Liver (tissue), 8 donors: ENCODE measurements at regions not wholly inside any gene's neighbourhood (a gene's known extent, or its start where the extent isn't known, plus 50 kb on each side); places are given as distances from the start of the nearest gene placed in this dataset.

Source experiments
- DNase-seq: peaks from one replicate; pipeline ENCODE4 v3.0.0-alpha.2; 2017; ENCODE audit warnings: low spot score
- H3K27ac ChIP-seq, 2 donors: one replicate each; pipeline ENCODE4 v1.7.0; 2013; ENCODE audit warnings: inconsistent platforms in 2 of 2, low read length in 2 of 2, control low read depth in 1 of 2, low read depth in 1 of 2, mild to moderate bottlenecking in 1 of 2
- H3K27me3 ChIP-seq, 4 donors: one replicate each; pipeline versions ENCODE4 v1.6.1 to v1.7.0; 2013; ENCODE audit warnings: low read length in 3 of 4, inconsistent platforms in 1 of 4, mild to moderate bottlenecking in 1 of 4, moderate library complexity in 1 of 4; ENCODE audit not compliant: control insufficient read depth in 4 of 4, insufficient read depth in 4 of 4
- H3K36me3 ChIP-seq, 4 donors: one replicate each; pipeline versions ENCODE4 v1.6.1 to v1.7.0; 2013; ENCODE audit warnings: low read length in 3 of 4, mild to moderate bottlenecking in 3 of 4, low read depth in 1 of 4, moderate library complexity in 1 of 4; ENCODE audit not compliant: control insufficient read depth in 4 of 4, insufficient read depth in 3 of 4
- H3K4me1 ChIP-seq, 4 donors: one replicate each; pipeline versions ENCODE4 v1.6.1 to v1.7.0; 2013; ENCODE audit warnings: low read length in 3 of 4, mild to moderate bottlenecking in 3 of 4, moderate library complexity in 1 of 4; ENCODE audit not compliant: control insufficient read depth in 4 of 4, insufficient read depth in 4 of 4
- H3K4me3 ChIP-seq, 3 donors: one replicate each; pipeline versions ENCODE4 v1.6.1 to v1.7.0; 2013; ENCODE audit warnings: low read length in 3 of 3, control low read depth in 1 of 3, low read depth in 1 of 3, mild to moderate bottlenecking in 1 of 3
- H3K9ac ChIP-seq, 2 donors: one replicate each; pipeline ENCODE4 v1.7.0; 2013; ENCODE audit warnings: low read length in 2 of 2, mild to moderate bottlenecking in 2 of 2, moderate library complexity in 2 of 2, control low read depth in 1 of 2, low read depth in 1 of 2
- H3K9me3 ChIP-seq, 4 donors: one replicate each; pipeline versions ENCODE4 v1.6.1 to v1.7.0; 2013; ENCODE audit warnings: low read length in 3 of 4; ENCODE audit not compliant: control insufficient read depth in 4 of 4
- EGR1 ChIP-seq, 2 donors: IDR thresholded peaks; 2 replicates each; pipeline ENCODE4 v1.6.1; 2016 to 2018; ENCODE audit warnings: antibody characterized with exemption in 2 of 2, low read depth in 2 of 2
- FOXA1 ChIP-seq: IDR thresholded peaks from 2 replicates; pipeline ENCODE4 v1.6.1; 2016; ENCODE audit warnings: antibody characterized with exemption
- FOXA2 ChIP-seq: IDR thresholded peaks from 2 replicates; pipeline ENCODE4 v1.6.1; 2016; ENCODE audit warnings: antibody characterized with exemption
- GABPA ChIP-seq, 2 donors: IDR thresholded peaks in 1 of 2; conservative IDR thresholded peaks in 1 of 2; 2 replicates each; pipeline ENCODE4 v1.6.1; 2016; ENCODE audit warnings: antibody characterized with exemption in 2 of 2, mild to moderate bottlenecking in 1 of 2, moderate library complexity in 1 of 2
- HNF4A ChIP-seq, 2 donors: conservative IDR thresholded peaks; 2 replicates each; pipeline ENCODE4 v1.6.1; 2016; ENCODE audit warnings: antibody characterized with exemption in 2 of 2, mild to moderate bottlenecking in 2 of 2
- HNF4G ChIP-seq: IDR thresholded peaks from 2 replicates; pipeline ENCODE4 v1.6.1; 2016; ENCODE audit warnings: antibody characterized with exemption
- JUND ChIP-seq, 2 donors: IDR thresholded peaks; 2 replicates each; pipeline ENCODE4 v1.6.1; 2016; ENCODE audit warnings: antibody characterized with exemption in 2 of 2
- NR2F2 ChIP-seq: IDR thresholded peaks from 2 replicates; pipeline ENCODE4 v1.6.1; 2016; ENCODE audit warnings: antibody characterized with exemption
- RAD21 ChIP-seq, 2 donors: IDR thresholded peaks; 2 replicates each; pipeline ENCODE4 v1.6.1; 2016; ENCODE audit warnings: antibody characterized with exemption in 2 of 2, mild to moderate bottlenecking in 2 of 2
- RXRA ChIP-seq, 2 donors: IDR thresholded peaks; 2 replicates each; pipeline ENCODE4 v1.6.1; 2017 to 2018; ENCODE audit warnings: antibody characterized with exemption in 2 of 2, mild to moderate bottlenecking in 1 of 2
- SP1 ChIP-seq: IDR thresholded peaks from 2 replicates; pipeline ENCODE4 v1.6.1; 2018; ENCODE audit warnings: antibody characterized with exemption, mild to moderate bottlenecking
- TAF1 ChIP-seq: conservative IDR thresholded peaks from 2 replicates; pipeline ENCODE4 v1.6.1; 2016; ENCODE audit warnings: antibody characterized with exemption, mild to moderate bottlenecking
- YY1 ChIP-seq: IDR thresholded peaks from 2 replicates; pipeline ENCODE4 v1.6.1; 2016; ENCODE audit warnings: antibody characterized with exemption, mild to moderate bottlenecking
- WGBS: extraction: QIAGEN DNeasy Blood & Tissue Kit; methylation state at CpG from one replicate; pipeline ENCODE4 v1.1.7; 2013; 5-methylcytosine and 5-hydroxymethylcytosine counted together
- TF ChIP-seq, protein P1 (sequence below): IDR thresholded peaks from 2 replicates; pipeline ENCODE4 v1.6.1; 2016; ENCODE audit warnings: antibody characterized with exemption, mild to moderate bottlenecking
- TF ChIP-seq, protein P2 (sequence below): IDR thresholded peaks from 2 replicates; pipeline ENCODE4 v1.6.1; 2016; ENCODE audit warnings: antibody characterized with exemption
- TF ChIP-seq, protein P3 (sequence below): IDR thresholded peaks from 2 replicates; pipeline ENCODE4 v1.6.1; 2016; ENCODE audit warnings: antibody characterized with exemption
- TF ChIP-seq, protein P4 (sequence below): fragments of 150-350 bp; IDR thresholded peaks from 2 replicates; pipeline ENCODE4 v1.5.1; 2017; ENCODE audit warnings: improper control_type of control experiment, low read depth, low read length; ENCODE audit not compliant: missing input control
- TF ChIP-seq, protein P5 (sequence below): IDR thresholded peaks from 2 replicates; pipeline ENCODE4 v1.6.1; 2016; ENCODE audit warnings: antibody characterized with exemption
- donor health status: healthy.
- donor health status: healthy.
- donor health status: healthy.
- donor health status: healthy.
- donor health status: healthy.

DNA sequence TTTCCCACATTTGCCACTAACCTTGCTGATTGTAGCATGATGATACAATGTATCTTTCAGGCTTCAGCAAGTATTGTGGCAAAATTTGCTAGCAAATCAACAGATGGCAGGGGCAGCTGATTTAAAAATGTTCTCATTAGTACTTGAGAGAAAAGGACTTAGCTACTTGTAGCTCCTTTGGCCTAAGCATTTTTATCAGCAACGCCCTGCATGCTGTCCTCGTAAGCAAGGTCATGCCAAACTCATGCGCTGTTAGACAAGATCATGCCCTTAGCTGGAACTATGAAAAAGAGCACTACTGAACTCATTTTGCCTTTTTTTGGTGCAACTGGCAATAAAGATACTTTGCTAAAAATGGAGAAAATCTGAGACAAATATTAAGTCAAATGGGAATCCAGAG lies 197.1 kb downstream of the ICE1 start:
- no peak for DNase-seq
- H3K4me3 ChIP-seq = no peak overlapping the region
- peaks cover 0 to 1% (median 0%) of the 10 kb centered on the region in 4 donors for H3K36me3 ChIP-seq
- no peaks in the 10 kb centered on the region for H3K27me3 ChIP-seq
- no peak for TF ChIP-seq RXRA (IDR thresholded peaks at IDR 0.05)
- TF ChIP-seq NR2F2 = no peak
- TF ChIP-seq, protein P1, sequence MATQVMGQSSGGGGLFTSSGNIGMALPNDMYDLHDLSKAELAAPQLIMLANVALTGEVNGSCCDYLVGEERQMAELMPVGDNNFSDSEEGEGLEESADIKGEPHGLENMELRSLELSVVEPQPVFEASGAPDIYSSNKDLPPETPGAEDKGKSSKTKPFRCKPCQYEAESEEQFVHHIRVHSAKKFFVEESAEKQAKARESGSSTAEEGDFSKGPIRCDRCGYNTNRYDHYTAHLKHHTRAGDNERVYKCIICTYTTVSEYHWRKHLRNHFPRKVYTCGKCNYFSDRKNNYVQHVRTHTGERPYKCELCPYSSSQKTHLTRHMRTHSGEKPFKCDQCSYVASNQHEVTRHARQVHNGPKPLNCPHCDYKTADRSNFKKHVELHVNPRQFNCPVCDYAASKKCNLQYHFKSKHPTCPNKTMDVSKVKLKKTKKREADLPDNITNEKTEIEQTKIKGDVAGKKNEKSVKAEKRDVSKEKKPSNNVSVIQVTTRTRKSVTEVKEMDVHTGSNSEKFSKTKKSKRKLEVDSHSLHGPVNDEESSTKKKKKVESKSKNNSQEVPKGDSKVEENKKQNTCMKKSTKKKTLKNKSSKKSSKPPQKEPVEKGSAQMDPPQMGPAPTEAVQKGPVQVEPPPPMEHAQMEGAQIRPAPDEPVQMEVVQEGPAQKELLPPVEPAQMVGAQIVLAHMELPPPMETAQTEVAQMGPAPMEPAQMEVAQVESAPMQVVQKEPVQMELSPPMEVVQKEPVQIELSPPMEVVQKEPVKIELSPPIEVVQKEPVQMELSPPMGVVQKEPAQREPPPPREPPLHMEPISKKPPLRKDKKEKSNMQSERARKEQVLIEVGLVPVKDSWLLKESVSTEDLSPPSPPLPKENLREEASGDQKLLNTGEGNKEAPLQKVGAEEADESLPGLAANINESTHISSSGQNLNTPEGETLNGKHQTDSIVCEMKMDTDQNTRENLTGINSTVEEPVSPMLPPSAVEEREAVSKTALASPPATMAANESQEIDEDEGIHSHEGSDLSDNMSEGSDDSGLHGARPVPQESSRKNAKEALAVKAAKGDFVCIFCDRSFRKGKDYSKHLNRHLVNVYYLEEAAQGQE = no peak
- no peak for TF ChIP-seq HNF4A (conservative IDR thresholded peaks at IDR 0.05)
- TF ChIP-seq GABPA (IDR thresholded peaks at IDR 0.05 in 1 of 2, conservative IDR thresholded peaks at IDR 0.05 in 1 of 2) = no peak
- TF ChIP-seq SP1 = no peak
- no peak for TF ChIP-seq YY1
- TF ChIP-seq FOXA1 = no peak
- TF ChIP-seq, protein P2, sequence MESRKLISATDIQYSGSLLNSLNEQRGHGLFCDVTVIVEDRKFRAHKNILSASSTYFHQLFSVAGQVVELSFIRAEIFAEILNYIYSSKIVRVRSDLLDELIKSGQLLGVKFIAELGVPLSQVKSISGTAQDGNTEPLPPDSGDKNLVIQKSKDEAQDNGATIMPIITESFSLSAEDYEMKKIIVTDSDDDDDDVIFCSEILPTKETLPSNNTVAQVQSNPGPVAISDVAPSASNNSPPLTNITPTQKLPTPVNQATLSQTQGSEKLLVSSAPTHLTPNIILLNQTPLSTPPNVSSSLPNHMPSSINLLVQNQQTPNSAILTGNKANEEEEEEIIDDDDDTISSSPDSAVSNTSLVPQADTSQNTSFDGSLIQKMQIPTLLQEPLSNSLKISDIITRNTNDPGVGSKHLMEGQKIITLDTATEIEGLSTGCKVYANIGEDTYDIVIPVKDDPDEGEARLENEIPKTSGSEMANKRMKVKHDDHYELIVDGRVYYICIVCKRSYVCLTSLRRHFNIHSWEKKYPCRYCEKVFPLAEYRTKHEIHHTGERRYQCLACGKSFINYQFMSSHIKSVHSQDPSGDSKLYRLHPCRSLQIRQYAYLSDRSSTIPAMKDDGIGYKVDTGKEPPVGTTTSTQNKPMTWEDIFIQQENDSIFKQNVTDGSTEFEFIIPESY = no peak
- no peak for TF ChIP-seq EGR1 (IDR thresholded peaks at IDR 0.05; ENCODE audit: low read depth in 2 of 2)
- TF ChIP-seq, protein P3, sequence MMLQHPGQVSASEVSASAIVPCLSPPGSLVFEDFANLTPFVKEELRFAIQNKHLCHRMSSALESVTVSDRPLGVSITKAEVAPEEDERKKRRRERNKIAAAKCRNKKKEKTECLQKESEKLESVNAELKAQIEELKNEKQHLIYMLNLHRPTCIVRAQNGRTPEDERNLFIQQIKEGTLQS = no peak
- TF ChIP-seq, protein P4, sequence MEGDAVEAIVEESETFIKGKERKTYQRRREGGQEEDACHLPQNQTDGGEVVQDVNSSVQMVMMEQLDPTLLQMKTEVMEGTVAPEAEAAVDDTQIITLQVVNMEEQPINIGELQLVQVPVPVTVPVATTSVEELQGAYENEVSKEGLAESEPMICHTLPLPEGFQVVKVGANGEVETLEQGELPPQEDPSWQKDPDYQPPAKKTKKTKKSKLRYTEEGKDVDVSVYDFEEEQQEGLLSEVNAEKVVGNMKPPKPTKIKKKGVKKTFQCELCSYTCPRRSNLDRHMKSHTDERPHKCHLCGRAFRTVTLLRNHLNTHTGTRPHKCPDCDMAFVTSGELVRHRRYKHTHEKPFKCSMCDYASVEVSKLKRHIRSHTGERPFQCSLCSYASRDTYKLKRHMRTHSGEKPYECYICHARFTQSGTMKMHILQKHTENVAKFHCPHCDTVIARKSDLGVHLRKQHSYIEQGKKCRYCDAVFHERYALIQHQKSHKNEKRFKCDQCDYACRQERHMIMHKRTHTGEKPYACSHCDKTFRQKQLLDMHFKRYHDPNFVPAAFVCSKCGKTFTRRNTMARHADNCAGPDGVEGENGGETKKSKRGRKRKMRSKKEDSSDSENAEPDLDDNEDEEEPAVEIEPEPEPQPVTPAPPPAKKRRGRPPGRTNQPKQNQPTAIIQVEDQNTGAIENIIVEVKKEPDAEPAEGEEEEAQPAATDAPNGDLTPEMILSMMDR = no peak
- no peak for TF ChIP-seq TAF1
- TF ChIP-seq JUND (IDR thresholded peaks at IDR 0.05) = no peak
- TF ChIP-seq, protein P5, sequence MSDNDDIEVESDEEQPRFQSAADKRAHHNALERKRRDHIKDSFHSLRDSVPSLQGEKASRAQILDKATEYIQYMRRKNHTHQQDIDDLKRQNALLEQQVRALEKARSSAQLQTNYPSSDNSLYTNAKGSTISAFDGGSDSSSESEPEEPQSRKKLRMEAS = no peak
- TF ChIP-seq HNF4G = no peak
- TF ChIP-seq RAD21 (IDR thresholded peaks at IDR 0.05) = no peak
- TF ChIP-seq FOXA2 = no peak
- H3K4me1 ChIP-seq = no peaks in the 10 kb centered on the region
- no peak overlapping the region for H3K27ac ChIP-seq
- 88% methylated on average over 3 of the region's 3 CpGs for WGBS
- no peak overlapping the region for H3K9ac ChIP-seq
- H3K9me3 ChIP-seq = peaks cover 0 to 11% (median 3%) of the 10 kb centered on the region in 4 donors
